ENCODE measurements at regions not wholly inside any gene's neighbourhood (a gene's known extent, or its start where the extent isn't known, plus 50 kb on each side); places are given as distances from the start of the nearest gene placed in this dataset.

DNA sequence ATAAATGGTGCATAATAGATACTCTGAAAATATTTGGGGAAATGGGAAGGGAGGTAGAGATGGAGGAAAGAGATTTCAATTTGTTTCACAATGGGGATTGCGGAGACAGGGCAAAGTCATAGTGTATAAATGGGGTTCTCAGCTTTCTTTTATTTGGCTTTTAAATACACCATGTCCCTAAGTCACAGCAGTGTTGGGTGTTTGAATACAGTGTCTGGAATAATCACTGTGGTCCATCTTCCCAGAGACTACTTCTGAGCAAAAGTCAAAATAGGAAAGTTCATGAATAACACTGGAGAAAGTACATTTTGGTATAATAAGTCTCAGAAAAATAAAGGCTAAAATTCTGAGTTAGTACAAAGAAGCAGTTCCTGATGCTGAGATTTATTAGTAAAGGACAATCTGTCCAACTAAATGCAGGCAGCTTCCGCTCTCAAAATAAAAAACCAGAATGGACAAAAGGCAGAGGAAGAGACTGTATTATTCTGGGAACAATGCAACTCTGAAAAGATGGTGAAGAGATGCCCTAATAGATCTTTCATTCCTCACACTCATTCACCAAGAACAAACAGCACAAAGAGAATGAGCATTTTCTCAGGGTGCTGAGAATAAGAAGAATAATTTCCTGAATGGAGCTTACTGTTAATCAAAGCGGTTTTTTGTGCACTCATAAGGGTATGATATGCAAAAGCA is 295.4 kb upstream of the PIK3C3 start:
- H3K4me1 ChIP-seq (replicated peaks in 1 of 4; ENCODE audit: control insufficient read depth in 3 of 4, insufficient read depth in 4 of 4, low read length in 3 of 4) = no peaks in the 10 kb centered on the region
- no peak overlapping the region for H3K4me2 ChIP-seq (ENCODE audit: insufficient read depth in 1 of 2, low read depth in 2 of 2, low read length in 2 of 2)
- no peak overlapping the region for H3K9ac ChIP-seq (replicated peaks in 1 of 4; ENCODE audit: extremely low read depth in 1 of 4, low read depth in 3 of 4, low read length in 3 of 4)
- no peak overlapping the region for H4K91ac ChIP-seq (replicated peaks; ENCODE audit: insufficient read length, low read length)
- H4K20me1 ChIP-seq (replicated peaks in 1 of 2; ENCODE audit: control insufficient read depth in 1 of 2, insufficient read depth in 2 of 2, low read length in 2 of 2) = no peaks in the 10 kb centered on the region
- ChIA-PET CTCF (ENCODE audit: partially characterized antibody) (no interaction called here), POLR2A (ENCODE audit: partially characterized antibody) (no interaction called here)
- H2BK120ac ChIP-seq (replicated peaks; ENCODE audit: low read depth, low read length) = no peak overlapping the region
- H2BK20ac ChIP-seq (ENCODE audit: low read length) = no peak overlapping the region
- no peak overlapping the region for H4K8ac ChIP-seq (ENCODE audit: extremely low read depth, insufficient read depth, low read length)
- no peak overlapping the region for H3K18ac ChIP-seq (ENCODE audit: extremely low read depth, low read length)
- no peak overlapping the region for H3K27ac ChIP-seq (ENCODE audit: low read depth, low read length)
- H2BK15ac ChIP-seq (ENCODE audit: low read length) = no peak overlapping the region
- H2AK5ac ChIP-seq (ENCODE audit: low read depth, low read length) = no peak overlapping the region
- DNase-seq (ENCODE audit: low read depth in 1 of 2, low spot score in 2 of 2) (no peak), FAIRE-seq (no peak)
- no peak overlapping the region for H3K14ac ChIP-seq (ENCODE audit: insufficient read length)
- H2AFZ ChIP-seq (ENCODE audit: low read length) = no peak overlapping the region
- no peak overlapping the region for H3K4ac ChIP-seq (replicated peaks; ENCODE audit: insufficient read length, low read depth, low read length)
- no peak overlapping the region for H4K5ac ChIP-seq (ENCODE audit: insufficient read length, low read depth, low read length)
- H3K36me3 ChIP-seq (ENCODE audit: control insufficient read depth in 2 of 4, insufficient read depth in 4 of 4, low read length in 3 of 4) = no peaks in the 10 kb centered on the region
- 72 to 100% methylated on average over 1 to 3 of the region's 3 CpGs for WGBS, 2 experiments (ENCODE audit: extremely low coverage in 1 of 2, insufficient coverage in 1 of 2, insufficient read length in 1 of 2, insufficient replicate concordance in 2 of 2, low coverage in 1 of 2, low lambda C conversion rate in 2 of 2, missing lambda C conversion rate in 1 of 2)
- no peak overlapping the region for H3K4me3 ChIP-seq (ENCODE audit: extremely low read depth in 1 of 4, insufficient read depth in 2 of 4, low read depth in 3 of 4, low read length in 4 of 4)
- no peak overlapping the region for H3K56ac ChIP-seq (replicated peaks; ENCODE audit: insufficient read length, low read depth, low read length)
- H3K9me3 ChIP-seq (ENCODE audit: insufficient read depth in 2 of 2, low read depth in 1 of 2, low read length in 1 of 2) = no peaks in the 10 kb centered on the region
- H3K79me2 ChIP-seq (ENCODE audit: control insufficient read depth in 1 of 2, insufficient read depth in 2 of 2, low read length in 2 of 2) = no peaks in the 10 kb centered on the region
- H3K23ac ChIP-seq (ENCODE audit: insufficient read length) = no peak overlapping the region
- H3K27me3 ChIP-seq (replicated peaks in 1 of 4; ENCODE audit: control insufficient read depth in 3 of 4, extremely low read depth in 1 of 4, insufficient read depth in 3 of 4, low read length in 3 of 4) = no peaks in the 10 kb centered on the region
- H2BK12ac ChIP-seq (ENCODE audit: low read depth, low read length) = no peak overlapping the region
- H3K23me2 ChIP-seq (ENCODE audit: low read depth, low read length) = no peaks in the 10 kb centered on the region; the same call in 1 of the 2 replicates
- no peak overlapping the region for H2BK5ac ChIP-seq (ENCODE audit: low read depth, low read length)
- no peaks in the 10 kb centered on the region for H3K79me1 ChIP-seq (ENCODE audit: low read depth, low read length)
- TF ChIP-seq, protein P1, sequence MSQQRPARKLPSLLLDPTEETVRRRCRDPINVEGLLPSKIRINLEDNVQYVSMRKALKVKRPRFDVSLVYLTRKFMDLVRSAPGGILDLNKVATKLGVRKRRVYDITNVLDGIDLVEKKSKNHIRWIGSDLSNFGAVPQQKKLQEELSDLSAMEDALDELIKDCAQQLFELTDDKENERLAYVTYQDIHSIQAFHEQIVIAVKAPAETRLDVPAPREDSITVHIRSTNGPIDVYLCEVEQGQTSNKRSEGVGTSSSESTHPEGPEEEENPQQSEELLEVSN (IDR thresholded peaks at IDR 0.05) = no peak
- no peak for TF ChIP-seq YY1 (IDR thresholded peaks at IDR 0.05; ENCODE audit: low read depth, low read length)
- TF ChIP-seq HDAC2 (IDR thresholded peaks at IDR 0.05; ENCODE audit: borderline replicate concordance in 1 of 2, low read depth in 2 of 2, low read length in 2 of 2) = no peak
- TF ChIP-seq SAP30 (IDR thresholded peaks at IDR 0.05; ENCODE audit: insufficient read depth, insufficient replicate concordance, low read length) = no peak
- TF ChIP-seq SIN3A (conservative IDR thresholded peaks at IDR 0.05 in 1 of 2, IDR thresholded peaks at IDR 0.05 in 1 of 2; ENCODE audit: low read depth in 1 of 2, low read length in 2 of 2) = no peak
- TF ChIP-seq, protein P2, sequence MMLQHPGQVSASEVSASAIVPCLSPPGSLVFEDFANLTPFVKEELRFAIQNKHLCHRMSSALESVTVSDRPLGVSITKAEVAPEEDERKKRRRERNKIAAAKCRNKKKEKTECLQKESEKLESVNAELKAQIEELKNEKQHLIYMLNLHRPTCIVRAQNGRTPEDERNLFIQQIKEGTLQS (IDR thresholded peaks at IDR 0.05; ENCODE audit: insufficient read depth, low read depth, low read length) = no peak
- TF ChIP-seq KDM4A (IDR thresholded peaks at IDR 0.05; ENCODE audit: low read depth, low read length, severe bottlenecking) = no peak
- TF ChIP-seq TEAD4 (IDR thresholded peaks at IDR 0.05; ENCODE audit: low read depth, low read length) = no peak
- no peak for TF ChIP-seq EGR1 (IDR thresholded peaks at IDR 0.05; ENCODE audit: borderline replicate concordance, low read depth, low read length)

All from H1 (cell line).